Upper lobe of right lung (tissue), 1 donor: ENCODE measurements at regions not wholly inside any gene's neighbourhood (a gene's known extent, or its start where the extent isn't known, plus 50 kb on each side); places are given as distances from the start of the nearest gene placed in this dataset.
A peak's percentile ranks its signal among the peaks of the same experiment; 100 is the strongest.

ENCODE experiments used
- ATAC-seq: fragments of 200-7000 bp; cut with Tn5 transposase; one replicate; pipeline ENCODE4 v1.9.1; 2020; ENCODE audit warnings: mild to moderate bottlenecking, moderate library complexity
- DNase-seq: peaks from one replicate; pipeline ENCODE4 v3.0.0-alpha.2; 2020
- H3K27ac ChIP-seq: fragments of 200-600 bp; one replicate; pipeline ENCODE4 v1.8.0; 2022
- H3K27me3 ChIP-seq: fragments of 200-600 bp; one replicate; pipeline ENCODE4 v1.8.0; 2022; ENCODE audit warnings: mild to moderate bottlenecking
- H3K36me3 ChIP-seq: fragments of 200-600 bp; one replicate; pipeline ENCODE4 v1.8.0; 2022
- H3K4me1 ChIP-seq: fragments of 200-600 bp; one replicate; pipeline ENCODE4 v1.8.0; 2022
- H3K4me3 ChIP-seq: fragments of 200-600 bp; one replicate; pipeline ENCODE4 v1.8.0; 2022; ENCODE audit warnings: mild to moderate bottlenecking
- H3K9me3 ChIP-seq: fragments of 200-600 bp; one replicate; pipeline ENCODE4 v1.8.0; 2022
- CTCF ChIP-seq: fragments of 200-600 bp; IDR thresholded peaks from one replicate; pipeline ENCODE4 v1.8.0; 2022; ENCODE audit warnings: antibody characterized with exemption
- intact Hi-C: fragments of 100-400 bp; cut with DNase I; formaldehyde crosslinking; loops from one replicate; pipeline ENCODE4 v1.11.0; 2022
- donor health status: DM: no; HTN: yes; CAD: no; lungs with severe emphysema.

GRCh38 chr5:135706893-135707292 is 127.6 kb upstream of the SLC25A48 start:
- no peaks in the 10 kb centered on the region for H3K4me1 ChIP-seq
- H3K36me3 ChIP-seq, result no peaks in the 10 kb centered on the region
- no peak overlapping the region for H3K4me3 ChIP-seq
- no peak overlapping the region for H3K27ac ChIP-seq
- no peak for DNase-seq
- no peak for TF ChIP-seq CTCF
- no peaks in the 10 kb centered on the region for H3K9me3 ChIP-seq
- intact Hi-C loops, result no loop called here
- ATAC-seq, result no peak
- no peaks in the 10 kb centered on the region for H3K27me3 ChIP-seq

GRCh38 chr5:135706474-135706873 is 127.7 kb upstream of the CXCL14 start:
- no peaks in the 10 kb centered on the region for H3K36me3 ChIP-seq
- H3K4me3 ChIP-seq, result no peak overlapping the region
- H3K9me3 ChIP-seq, result no peaks in the 10 kb centered on the region
- H3K4me1 ChIP-seq, result no peaks in the 10 kb centered on the region
- H3K27me3 ChIP-seq, result no peaks in the 10 kb centered on the region
- no peak for TF ChIP-seq CTCF
- DNase-seq (no peak), ATAC-seq (no peak)
- no peak overlapping the region for H3K27ac ChIP-seq
- intact Hi-C loops, result no loop called here

- no peaks in the 10 kb centered on the region for H3K4me1 ChIP-seq
- DNase-seq (no peak), ATAC-seq (peak; percentile 34)
- H3K36me3 ChIP-seq, result no peaks in the 10 kb centered on the region
- no peak overlapping the region for H3K4me3 ChIP-seq
- H3K9me3 ChIP-seq, result no peaks in the 10 kb centered on the region
- intact Hi-C loops, result no loop called here
- no peak overlapping the region for H3K27ac ChIP-seq
- H3K27me3 ChIP-seq, result no peaks in the 10 kb centered on the region
- no peak for TF ChIP-seq CTCF
These were observed 127.2 kb upstream of the CXCL14 start for GRCh38 chr5:135705941-135706466.

GRCh38 chr5:135705141-135705631 is 126.4 kb upstream of the CXCL14 start:
- Histone ChIP-seq H3K4me3 (no peak overlapping the region), H3K27ac (no peak overlapping the region)

GRCh38 chr5:135704616-135705015 is 125.8 kb upstream of the CXCL14 start:
- Histone ChIP-seq H3K4me1 (no peaks in the 10 kb centered on the region), H3K27ac (no peak overlapping the region), H3K36me3 (no peaks in the 10 kb centered on the region), H3K9me3 (no peaks in the 10 kb centered on the region), H3K4me3 (no peak overlapping the region), H3K27me3 (no peaks in the 10 kb centered on the region)
- no peak for ATAC-seq
- no peak for TF ChIP-seq CTCF
- intact Hi-C loops, result no loop called here
- DNase-seq, result no peak

More at GRCh38 chr5:135705141-135705631, 126.4 kb upstream of the CXCL14 start:
- no peak for TF ChIP-seq CTCF
- intact Hi-C loops, result no loop called here
- Histone ChIP-seq H3K9me3 (no peaks in the 10 kb centered on the region), H3K4me1 (no peaks in the 10 kb centered on the region), H3K27me3 (no peaks in the 10 kb centered on the region), H3K36me3 (no peaks in the 10 kb centered on the region)
- no peak for ATAC-seq
- no peak for DNase-seq
